GM19452 (cell line): ENCODE measurements at regions not wholly inside any gene's neighbourhood (a gene's known extent, or its start where the extent isn't known, plus 50 kb on each side); places are given as distances from the start of the nearest gene placed in this dataset.
"Not testable (repeated sequence)": the region's sequence is repeated elsewhere in the genome, so short reads cannot be mapped to it uniquely, and the experiment has no call there.

ENCODE experiments used
- ATAC-seq: cut with Tn5 transposase; IDR thresholded peaks from one replicate; pipeline ENCODE4 v1.9.1; 2021; ENCODE audit not compliant: unreplicated experiment

DNA sequence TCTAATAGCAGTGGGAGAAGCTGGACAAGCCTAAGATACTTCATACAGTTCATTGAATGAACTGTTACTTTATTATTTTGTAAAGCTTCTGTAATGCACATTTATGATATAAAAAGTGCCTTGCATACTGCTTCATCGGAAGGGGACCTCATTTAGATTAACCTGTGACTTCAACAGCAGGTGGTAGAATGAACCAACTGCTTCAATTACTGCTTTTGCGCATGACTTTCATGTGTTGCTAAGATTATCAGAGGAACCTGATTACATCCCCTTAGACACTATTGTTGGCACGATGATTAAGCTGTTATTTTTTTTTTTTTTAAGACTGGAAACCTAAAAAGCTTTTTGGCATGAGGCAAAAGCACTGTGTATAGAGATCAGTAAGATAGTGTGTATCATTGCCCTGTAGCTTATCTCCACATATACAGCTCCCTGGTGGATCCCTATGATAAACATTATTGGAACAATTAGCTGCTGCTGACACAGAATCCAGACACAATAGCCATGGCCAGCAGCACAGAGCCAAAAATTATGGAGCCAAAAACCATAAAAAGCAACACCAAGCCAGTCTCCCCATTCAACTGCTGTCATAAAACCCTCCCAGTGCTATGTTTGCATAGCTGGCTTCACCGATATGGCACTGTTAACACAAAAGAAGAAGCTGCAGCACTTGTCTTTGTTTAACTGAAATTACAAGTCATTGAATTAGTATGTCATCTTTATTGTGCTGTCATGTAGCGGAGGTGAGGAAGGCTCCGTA, 731.6 kb upstream of the MMS22L start:
- no peak for ATAC-seq

DNA sequence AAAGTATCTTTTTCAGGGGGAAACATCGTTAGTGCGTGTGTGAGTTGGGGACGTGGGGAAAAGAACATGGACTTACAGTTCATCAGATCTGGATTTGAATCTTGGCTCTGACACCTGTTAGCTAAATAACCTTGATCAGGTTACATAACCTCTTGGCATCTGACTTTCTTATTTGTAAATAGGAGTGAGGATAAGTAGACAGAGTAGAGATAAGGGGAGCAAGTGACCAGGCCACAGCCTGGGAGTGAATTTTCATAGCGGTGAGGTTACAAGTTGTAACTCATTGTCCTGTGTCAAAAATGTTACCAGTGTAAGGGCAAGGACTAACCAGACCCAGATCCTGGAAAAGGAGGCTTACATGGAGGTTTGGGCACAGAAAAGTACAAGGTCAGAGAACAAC, 733.5 kb upstream of the MMS22L start:
- ATAC-seq = no peak

DNA sequence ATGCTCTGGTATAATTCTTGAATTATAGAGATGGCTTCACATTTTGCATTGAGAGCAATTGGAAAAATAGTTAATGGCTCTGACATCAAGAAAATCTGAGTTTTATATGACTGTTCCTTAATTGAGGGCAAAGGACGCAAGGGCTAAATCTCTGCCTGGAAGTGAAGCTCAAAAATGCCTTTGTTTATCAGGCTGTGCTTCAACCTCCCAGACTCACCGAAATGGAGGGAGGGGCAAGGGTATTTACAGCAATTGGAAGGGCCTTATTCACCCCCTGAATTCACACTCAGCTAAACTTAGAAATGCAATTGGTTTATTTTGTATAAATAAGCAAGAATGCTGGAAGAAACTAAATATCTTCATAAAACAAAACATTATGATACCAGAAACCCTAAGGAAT, 737.2 kb upstream of the MMS22L start:
- ATAC-seq = no peak

DNA sequence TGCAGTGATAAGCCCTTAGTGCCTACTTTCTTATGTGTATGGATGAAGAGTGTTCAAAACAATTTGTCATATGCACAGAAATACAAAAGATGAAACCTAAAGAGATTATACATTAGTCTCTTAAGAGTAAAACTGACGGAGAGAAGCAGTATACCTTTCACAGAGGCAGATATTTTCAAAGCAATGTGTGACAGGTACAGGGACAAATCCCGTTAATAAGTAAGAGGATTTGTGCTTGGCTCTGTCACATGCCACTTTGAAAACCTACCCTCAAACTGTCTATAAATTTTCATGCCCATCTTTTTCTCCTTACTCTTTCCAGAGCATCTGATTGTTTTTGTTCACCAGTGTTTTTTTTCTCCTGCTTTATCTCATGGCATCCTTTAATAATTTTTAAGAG, 741.3 kb upstream of the MMS22L start:
- no peak for ATAC-seq

DNA sequence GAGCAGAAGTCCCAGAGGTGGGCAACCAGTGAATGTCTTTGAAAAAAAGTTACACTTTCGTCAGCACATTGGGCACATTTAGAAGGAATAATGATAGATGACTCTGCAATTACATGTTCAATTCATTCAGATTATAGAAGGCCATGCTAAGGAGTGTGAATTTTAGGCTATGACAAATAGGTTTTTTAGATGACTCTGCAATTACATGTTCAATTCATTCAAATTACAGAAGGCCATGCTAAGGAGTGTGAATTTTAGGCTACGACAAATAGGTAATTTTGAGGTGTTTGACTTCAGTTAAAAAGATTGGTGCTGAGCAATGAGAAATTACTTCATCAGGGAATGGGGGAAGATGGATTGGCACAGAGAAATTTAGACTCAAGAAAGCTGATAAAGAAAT, 744.9 kb upstream of the MMS22L start:
- ATAC-seq = no peak

DNA sequence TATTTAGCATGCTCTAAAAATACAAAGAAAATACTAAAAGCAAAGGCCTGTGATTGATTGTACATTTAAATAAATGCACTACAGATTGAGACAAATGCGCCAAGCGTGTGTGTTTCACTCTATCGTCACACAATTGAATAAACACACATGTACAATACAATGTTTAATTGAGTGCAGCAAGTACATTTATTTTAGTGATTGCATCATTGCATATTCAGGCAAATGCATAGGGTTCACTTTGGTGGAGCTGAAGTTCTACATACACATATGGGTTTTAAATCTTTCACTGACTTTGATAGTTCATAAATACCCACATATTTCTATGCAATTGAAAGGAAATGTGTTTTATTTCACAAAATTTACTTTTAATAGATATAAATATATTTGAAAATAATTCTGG, 750.6 kb upstream of the MMS22L start:
- no peak for ATAC-seq

DNA sequence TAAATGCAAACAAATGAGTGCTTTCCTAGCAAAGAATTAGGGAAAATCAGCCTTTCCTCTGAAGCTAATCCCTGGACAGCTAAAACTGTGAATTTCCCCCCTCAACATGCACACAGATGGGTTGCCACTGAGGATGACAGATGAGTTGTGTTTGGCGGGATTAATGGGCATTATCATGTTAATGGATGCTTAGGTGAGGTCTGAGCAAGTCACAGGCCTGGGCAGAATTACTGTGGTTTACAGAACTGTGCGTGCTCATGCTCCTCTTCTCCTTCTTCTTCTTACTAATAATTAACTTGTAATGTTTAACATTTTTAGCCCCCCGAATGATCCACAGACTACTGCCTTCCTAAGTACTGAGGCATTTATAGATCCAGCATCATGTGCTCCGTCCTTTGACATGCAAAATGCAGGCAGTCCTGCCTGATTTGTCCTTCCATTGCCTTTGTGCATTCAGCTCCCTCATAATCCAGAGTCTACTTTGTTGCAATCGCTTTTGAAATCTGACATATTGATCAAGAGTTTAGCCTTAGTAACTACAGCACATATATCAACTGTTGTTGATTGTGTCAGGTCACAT, 753.4 kb upstream of the MMS22L start:
- ATAC-seq = no peak

DNA sequence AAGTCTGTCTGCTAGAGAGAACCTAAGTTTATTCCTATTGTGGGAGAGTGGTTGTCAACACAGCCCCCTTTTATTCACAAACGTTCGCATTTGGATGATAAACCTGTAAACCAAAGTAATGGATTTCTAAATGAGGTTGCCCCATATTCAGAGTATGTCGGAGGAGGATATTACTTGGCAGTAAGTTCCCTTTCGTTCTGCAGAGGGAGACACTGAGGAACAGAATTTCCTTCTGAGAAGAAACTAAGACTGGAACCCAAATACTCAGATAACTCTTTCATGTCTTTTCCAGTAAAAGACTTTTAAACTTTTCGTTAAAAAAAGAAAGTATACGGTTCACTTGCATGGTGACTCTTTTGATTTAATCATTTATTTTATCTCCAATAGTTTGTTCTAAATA, 754.6 kb upstream of the MMS22L start:
- ATAC-seq = no peak

DNA sequence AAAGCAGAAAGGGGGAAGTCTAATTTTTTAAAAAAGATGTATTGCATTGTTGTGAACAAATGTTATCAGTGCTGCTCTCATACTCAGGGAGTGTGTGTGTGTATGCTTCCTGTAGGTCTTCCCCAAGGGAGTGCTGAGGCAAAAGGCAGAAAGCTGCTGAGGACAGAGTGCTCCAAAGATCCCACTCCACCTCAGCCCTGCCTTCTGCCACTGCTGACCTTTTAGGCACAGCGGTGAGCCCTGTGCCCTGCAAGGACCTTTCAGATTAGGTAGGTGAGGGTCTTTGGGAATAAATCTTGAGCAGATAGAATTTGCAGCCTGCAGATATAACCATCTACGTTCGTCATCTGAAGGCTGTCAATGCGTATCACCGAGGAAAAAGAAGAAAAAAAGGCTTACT, 756.4 kb upstream of the MMS22L start:
- ATAC-seq = no peak

DNA sequence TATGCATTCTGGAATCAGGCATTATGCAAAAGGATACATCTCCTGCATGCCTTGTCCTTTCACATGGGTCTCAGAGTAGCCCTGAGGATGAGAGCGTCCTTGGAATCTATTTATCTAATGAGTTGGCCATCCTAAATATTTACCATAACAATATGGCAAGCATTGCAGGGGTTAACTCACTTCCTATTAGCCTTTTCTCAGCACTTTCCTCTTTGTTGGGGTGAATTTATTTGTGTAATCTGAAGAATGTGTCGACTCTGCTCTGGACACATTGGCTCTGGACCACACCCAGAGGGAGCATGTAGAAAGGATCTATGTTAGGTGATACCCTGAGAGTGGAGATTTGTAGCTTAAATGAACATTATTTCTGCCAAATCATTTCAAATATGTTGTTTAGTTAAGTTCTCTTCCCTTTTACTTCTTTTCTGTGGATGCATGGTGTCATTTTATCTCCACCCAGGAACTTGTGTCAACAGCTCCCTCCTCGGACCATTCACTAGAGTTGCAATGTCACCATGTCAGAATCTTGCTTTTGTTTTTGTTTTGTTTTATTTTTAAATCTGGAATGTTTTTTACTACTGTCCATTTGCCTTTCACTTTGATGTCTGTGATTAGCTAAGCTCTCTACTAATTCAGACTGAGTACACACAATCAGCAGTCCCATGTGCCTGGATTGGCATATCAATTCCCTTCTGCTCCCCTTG, 757.0 kb upstream of the MMS22L start:
- no peak for ATAC-seq

DNA sequence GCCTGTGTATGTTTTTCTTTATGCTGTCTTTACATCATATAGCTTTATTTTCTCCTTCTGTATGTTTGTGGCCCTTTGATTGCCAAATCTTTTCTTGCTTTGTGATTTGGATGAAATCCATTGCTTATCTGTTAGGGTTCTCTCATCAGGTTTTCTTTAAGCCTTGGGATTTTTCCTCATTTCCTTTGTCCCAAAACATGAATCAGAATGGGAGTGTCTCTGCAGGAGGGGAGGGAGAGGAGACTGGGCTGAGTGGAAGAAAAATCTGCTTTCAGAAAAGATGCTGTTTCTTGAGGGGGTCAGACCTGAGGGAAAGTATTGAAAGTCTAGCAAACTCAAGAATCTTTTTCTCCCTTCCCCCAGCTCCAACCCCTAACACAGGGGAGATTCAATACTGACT, 758.0 kb upstream of the MMS22L start:
- no peak for ATAC-seq

DNA sequence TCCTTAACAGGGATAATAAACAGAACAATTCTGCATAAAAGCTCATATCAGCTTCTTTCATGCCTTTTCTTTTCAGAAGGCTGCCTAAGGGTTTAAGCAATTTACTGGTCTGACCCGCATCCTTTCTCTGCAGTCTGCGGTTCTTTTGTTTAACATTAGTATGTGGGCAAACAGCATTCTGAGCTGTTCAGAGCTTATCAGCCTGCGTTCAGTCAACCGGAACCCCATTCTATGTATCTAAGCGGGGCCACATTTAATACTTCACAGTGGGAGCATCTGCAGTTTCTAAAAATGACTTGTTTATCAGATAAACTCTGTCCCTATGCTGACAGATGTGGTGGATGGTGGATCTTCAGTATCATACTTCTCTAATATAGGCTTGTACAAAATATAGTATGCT, 758.9 kb upstream of the MMS22L start:
- ATAC-seq = no peak

DNA sequence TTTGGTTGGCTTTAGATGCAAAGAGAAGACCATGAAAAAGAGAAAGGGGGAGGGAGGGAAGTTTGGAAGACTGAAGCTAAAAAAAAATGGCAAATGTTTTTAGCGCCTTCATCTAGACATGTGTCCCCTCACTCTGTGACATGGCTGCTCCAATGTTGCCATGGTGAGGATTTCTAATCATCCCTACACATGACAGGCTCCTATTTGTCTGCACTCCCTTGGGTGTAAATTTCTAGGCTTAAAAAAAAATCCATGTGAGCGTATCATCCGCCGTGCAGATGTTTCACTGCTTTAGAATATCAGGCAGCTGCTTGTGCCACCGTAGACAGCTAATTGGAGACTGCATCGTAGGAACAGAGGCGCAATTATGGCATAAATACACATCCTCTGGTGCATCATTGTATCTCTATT, 761.1 kb upstream of the MMS22L start:
- no peak for ATAC-seq

DNA sequence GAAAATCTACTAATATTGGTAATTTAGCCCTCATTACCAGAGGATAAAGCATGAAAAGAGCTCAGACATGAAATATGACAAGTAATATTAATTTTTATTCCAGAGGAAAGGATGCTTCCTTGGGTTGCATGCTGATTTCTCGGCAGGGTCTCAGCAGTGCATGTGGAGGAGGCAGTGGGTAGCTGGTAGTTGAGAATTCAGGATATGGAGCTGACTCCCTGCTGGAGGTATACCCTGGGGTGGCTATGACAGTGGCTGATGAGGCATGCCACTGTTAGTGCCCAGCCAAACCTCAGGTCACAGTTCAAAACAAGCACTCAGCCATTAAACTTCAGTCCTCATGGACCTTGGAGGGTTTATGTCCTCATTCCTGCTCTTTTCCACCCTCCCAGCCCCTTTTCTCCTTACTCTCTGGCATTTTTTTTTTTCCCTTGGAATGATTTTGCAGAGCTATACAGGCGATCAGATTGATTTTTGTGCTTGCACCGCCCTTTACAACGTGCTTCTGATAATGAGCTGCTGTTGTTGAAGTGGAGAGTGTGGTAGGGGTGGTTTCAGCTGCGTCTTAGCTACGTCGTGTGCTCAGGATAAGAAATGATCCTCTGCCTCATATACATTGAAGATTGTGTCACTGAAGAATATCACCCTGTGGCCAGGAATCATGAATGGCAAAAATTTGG, 761.9 kb upstream of the MMS22L start:
- ATAC-seq = no peak

DNA sequence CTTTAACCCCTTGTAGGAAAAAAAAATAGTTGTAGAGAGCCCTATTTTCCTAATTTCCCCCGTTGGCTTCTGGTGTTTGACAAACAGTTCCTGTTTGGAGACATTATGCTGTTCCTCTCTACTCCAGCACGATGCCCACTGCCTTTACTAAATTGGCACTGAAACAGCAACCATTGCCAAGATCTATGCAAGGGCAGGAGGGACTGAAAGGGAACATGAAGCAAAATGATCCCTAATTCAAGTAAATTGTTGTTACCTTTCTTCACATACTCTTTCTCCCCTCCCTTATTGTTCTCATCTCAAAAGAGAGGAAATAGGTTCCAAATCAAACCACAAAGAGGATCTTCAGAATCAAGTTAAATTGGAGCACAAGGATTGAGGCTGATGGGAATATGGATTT, 764.1 kb upstream of the MMS22L start:
- no peak for ATAC-seq

DNA sequence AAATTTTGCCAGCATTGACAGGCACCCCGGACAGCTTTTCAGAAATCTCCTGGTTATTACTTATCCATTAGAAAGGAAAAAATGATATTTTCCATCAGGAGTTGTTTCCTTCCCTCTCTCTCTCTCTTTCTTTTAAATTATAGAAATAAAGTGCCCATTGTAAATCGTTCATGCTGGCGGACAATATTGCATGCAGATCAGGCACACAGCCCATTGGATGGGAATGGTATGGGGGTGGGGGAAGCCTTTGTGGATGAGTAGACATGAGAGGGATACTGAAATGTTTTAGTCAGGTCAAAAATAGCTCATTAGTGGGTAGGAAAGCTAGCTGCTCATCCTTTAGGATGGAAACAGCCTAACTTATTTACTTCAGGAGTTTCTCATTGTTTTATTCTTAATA, 764.9 kb upstream of the MMS22L start:
- ATAC-seq = no peak

DNA sequence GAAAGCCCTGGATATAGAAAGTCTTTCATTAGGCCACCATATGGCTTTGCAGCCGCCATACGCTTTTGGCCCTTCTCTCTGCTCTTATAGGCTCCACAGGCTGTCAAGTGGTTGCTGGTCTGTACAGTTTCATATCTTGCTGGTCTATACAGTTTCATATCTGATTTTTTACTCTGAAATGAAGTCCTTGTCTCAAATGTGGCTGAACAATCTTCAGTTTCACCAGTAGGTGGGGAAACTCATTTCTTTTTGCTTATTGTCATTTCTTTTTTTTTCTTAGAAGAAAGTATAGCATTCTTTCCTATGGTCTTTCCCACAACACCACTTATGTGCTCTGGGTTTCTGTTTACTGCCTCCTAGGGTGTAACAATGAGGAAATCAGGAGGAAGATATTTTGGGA, 771.4 kb upstream of the MMS22L start:
- ATAC-seq = no peak

DNA sequence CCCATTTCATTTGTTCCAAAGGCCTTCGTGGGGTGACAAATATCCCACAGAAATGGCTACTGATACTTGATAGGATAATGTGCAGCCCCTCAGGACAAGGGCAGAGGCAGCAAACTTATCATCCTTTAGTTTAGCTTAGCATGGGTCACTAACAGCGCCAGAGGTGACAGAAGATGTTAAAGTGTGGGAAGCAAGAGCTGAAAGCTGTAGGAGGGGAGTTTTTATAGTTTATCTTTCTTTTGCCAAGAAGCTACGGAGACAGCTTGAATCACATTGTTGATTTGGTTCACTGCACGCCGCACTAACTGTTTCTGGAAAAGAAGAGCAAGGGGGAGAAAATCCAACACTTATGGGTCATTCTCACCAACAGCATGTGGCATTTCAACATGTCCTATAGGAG, 773.9 kb upstream of the MMS22L start:
- ATAC-seq = no peak

DNA sequence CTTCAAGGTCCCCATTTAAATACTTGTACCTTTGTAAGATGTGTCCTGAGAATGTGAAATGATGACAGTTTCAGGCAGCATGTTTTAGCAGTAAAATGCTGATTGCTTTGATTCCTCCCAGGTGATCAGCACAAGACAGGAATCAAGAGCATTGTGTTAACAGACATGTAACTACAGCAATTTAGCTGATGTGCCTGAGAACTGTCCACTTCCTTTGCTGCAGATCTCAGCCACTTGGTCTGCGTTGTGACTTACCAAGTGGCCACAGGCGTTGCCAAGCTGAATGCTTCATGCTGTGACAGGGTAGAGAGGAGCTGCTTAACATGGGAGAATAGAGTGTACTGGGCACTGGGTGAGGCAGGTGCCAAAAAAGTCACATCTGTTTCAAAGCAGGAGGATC, 767.0 kb upstream of the POU3F2 start:
- ATAC-seq = no peak

DNA sequence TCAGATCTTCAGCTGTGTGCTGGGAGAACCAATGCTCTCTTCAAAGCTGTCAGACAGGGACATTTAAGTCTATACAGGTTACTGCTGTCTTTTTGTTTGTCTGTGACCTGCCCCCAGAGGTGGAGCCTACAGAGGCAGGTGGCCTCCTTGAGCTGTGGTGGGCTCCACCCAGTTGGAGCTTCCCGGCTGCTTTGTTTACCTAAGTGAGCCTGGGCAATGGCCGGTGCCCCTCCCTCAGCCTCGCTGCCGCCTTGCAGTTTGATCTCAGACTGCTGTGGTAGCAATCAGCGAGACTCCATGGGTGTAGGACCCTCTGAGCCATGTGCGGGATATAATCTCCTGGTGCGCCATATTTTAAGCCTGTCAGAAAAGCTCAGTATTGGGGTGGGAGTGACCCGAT, 745.8 kb upstream of the POU3F2 start:
- not testable (repeated sequence) for ATAC-seq

DNA sequence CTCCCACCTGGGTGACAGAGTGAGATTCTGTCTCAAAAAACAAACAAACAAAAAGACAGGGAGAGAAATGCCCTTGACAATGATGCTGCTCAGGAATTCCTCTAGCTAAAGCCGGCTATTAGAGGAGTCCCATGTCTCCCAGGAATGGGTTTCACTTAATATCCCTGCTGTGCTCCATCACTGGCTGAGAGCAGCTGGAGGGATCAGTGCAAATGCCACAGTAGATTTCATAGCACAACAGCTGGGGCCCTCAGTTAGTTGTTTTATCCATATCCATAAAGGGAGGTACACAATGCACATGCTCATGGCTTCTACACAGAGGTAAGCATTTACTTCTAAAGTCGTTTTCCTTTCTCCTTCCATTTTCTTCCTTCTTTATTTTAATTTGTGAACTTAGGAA, 742.0 kb upstream of the POU3F2 start:
- no peak for ATAC-seq

DNA sequence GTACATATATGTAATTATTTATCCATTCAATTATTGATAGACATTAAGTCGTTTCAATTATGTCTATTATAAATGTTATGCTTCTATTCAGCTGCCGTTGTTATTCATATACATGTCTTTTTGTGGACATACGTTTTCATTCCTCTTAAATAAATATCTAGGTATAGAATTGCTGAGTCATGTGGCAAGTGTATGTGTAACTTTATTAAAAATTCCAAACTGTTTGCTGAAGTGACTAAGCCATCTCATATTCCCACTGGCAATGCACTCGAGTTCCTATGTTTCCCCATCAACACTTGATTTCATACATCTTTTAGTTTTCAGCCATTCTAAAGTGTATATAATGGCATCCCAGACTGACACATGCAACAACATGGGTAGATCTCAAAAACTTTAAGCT, 739.7 kb upstream of the POU3F2 start:
- no peak for ATAC-seq
